H1 (cell line): ENCODE measurements at regions not wholly inside any gene's neighbourhood (a gene's known extent, or its start where the extent isn't known, plus 50 kb on each side); places are given as distances from the start of the nearest gene placed in this dataset.
A peak's percentile ranks its signal among the peaks of the same experiment; 100 is the strongest.

Experiments
- CTCF ChIA-PET: fragments of 300-600 bp; sonication (Branson Sonifier 250); formaldehyde crosslinking; loops from one replicate; lab custom pipeline; 2021; ENCODE audit not compliant: partially characterized antibody; lab: Charles Lee
- POLR2A ChIA-PET: fragments of 300-600 bp; sonication (Branson Sonifier 250); formaldehyde crosslinking; loops from one replicate; lab custom pipeline; 2021; ENCODE audit warnings: inconsistent platforms; ENCODE audit not compliant: partially characterized antibody; lab: Charles Lee
- DNase-seq, 2 experiments: peaks; one replicate each; pipeline versions ENCODE4 v3.0.0 to v3.0.0-alpha.2; 2010 to 2022; ENCODE audit warnings: low spot score in 2 of 2, low read depth in 1 of 2, mixed read lengths in 1 of 2
- FAIRE-seq: peaks from 2 replicates; lab custom pipeline; 2011; peaks lifted over from hg19 to GRCh38; lab: Jason Lieb, UNC
- H2AFZ ChIP-seq: 2 replicates; pipeline ENCODE4 v1.8.1; 2012; ENCODE audit warnings: low read length, inconsistent platforms
- H2AK5ac ChIP-seq: 2 replicates; pipeline ENCODE4 v1.6.1; 2013; ENCODE audit warnings: low read depth, low read length
- H2BK120ac ChIP-seq: replicated peaks from 2 replicates; pipeline ENCODE3; 2013; ENCODE audit warnings: low read depth, low read length, inconsistent platforms
- H2BK12ac ChIP-seq: 2 replicates; pipeline ENCODE4 v1.6.1; 2013; ENCODE audit warnings: low read depth, low read length
- H2BK15ac ChIP-seq: 2 replicates; pipeline ENCODE4 v1.6.1; 2013; ENCODE audit warnings: low read length
- H2BK20ac ChIP-seq: 2 replicates; pipeline ENCODE4 v1.6.1; 2013; ENCODE audit warnings: low read length
- H2BK5ac ChIP-seq: 2 replicates; pipeline ENCODE4 v1.6.1; 2013; ENCODE audit warnings: low read depth, low read length
- H3K14ac ChIP-seq: 2 replicates; pipeline ENCODE4 v1.6.1; 2013; ENCODE audit warnings: inconsistent platforms; ENCODE audit not compliant: insufficient read length
- H3K18ac ChIP-seq: 2 replicates; pipeline ENCODE4 v1.6.1; 2013; ENCODE audit warnings: low read length; ENCODE audit errors: extremely low read depth
- H3K23ac ChIP-seq: 2 replicates; pipeline ENCODE4 v1.6.1; 2013; ENCODE audit warnings: inconsistent platforms; ENCODE audit not compliant: insufficient read length
- H3K23me2 ChIP-seq: 2 replicates; pipeline ENCODE4 v1.6.1; 2013; ENCODE audit warnings: low read depth, low read length
- H3K27ac ChIP-seq: 2 replicates; pipeline ENCODE4 v1.6.1; 2011; ENCODE audit warnings: low read depth, low read length, inconsistent platforms
- H3K27me3 ChIP-seq, 4 experiments: replicated peaks in 1 of 4; 1 replicate in 1 of 4; 2 replicates in 3 of 4; pipeline versions ENCODE4 v1.6.1 to v1.8.1; 2011 to 2013; ENCODE audit warnings: low read length in 3 of 4, mild to moderate bottlenecking in 3 of 4, inconsistent platforms in 2 of 4, mixed read lengths in 2 of 4, moderate library complexity in 1 of 4; ENCODE audit not compliant: control insufficient read depth in 3 of 4, insufficient read depth in 3 of 4; ENCODE audit errors: extremely low read depth in 1 of 4
- H3K36me3 ChIP-seq, 4 experiments: 2 replicates each; pipeline versions ENCODE4 v1.6.1 to v1.8.1; 2011 to 2013; ENCODE audit warnings: mild to moderate bottlenecking in 4 of 4, low read length in 3 of 4, moderate library complexity in 2 of 4, control low read depth in 1 of 4, inconsistent platforms in 1 of 4; ENCODE audit not compliant: insufficient read depth in 4 of 4, control insufficient read depth in 2 of 4
- H3K4ac ChIP-seq: replicated peaks from 2 replicates; pipeline ENCODE3; 2013; ENCODE audit warnings: low read length, low read depth, mixed read lengths, inconsistent platforms; ENCODE audit not compliant: insufficient read length
- H3K4me1 ChIP-seq, 4 experiments: replicated peaks in 1 of 4; 1 replicate in 1 of 4; 2 replicates in 3 of 4; pipeline versions ENCODE4 v1.6.1 to v1.8.1; 2011 to 2013; ENCODE audit warnings: low read length in 3 of 4, inconsistent platforms in 2 of 4, mixed read lengths in 1 of 4; ENCODE audit not compliant: insufficient read depth in 4 of 4, control insufficient read depth in 3 of 4
- H3K4me2 ChIP-seq, 2 experiments: 2 replicates each; pipeline versions ENCODE4 v1.6.1 to v1.8.1; 2011 to 2013; ENCODE audit warnings: low read depth in 2 of 2, low read length in 2 of 2, control low read depth in 1 of 2, inconsistent platforms in 1 of 2, mild to moderate bottlenecking in 1 of 2; ENCODE audit not compliant: insufficient read depth in 1 of 2
- H3K4me3 ChIP-seq, 4 experiments: fragments of 200-600, 300-600 bp in 1 of 4; sonication (generic), shearing (Covaris generic), sonication (Bioruptor Twin) in 1 of 4; 2 replicates each; pipeline versions ENCODE4 v1.5.1 to v1.8.1; 2011 to 2016; ENCODE audit warnings: low read length in 4 of 4, low read depth in 3 of 4, control low read depth in 2 of 4, inconsistent platforms in 2 of 4, mild to moderate bottlenecking in 2 of 4, mixed read lengths in 1 of 4, moderate library complexity in 1 of 4; ENCODE audit not compliant: insufficient read depth in 2 of 4; ENCODE audit errors: extremely low read depth in 1 of 4
- H3K56ac ChIP-seq: replicated peaks from 2 replicates; pipeline ENCODE3; 2013; ENCODE audit warnings: low read depth, mild to moderate bottlenecking, mixed read lengths, low read length, inconsistent platforms; ENCODE audit not compliant: insufficient read length
- H3K79me1 ChIP-seq: 2 replicates; pipeline ENCODE4 v1.6.1; 2013; ENCODE audit warnings: low read depth, low read length, control low read depth
- H3K79me2 ChIP-seq, 2 experiments: 2 replicates each; pipeline versions ENCODE4 v1.6.1 to v1.8.1; 2012 to 2013; ENCODE audit warnings: low read length in 2 of 2, mild to moderate bottlenecking in 2 of 2, inconsistent platforms in 1 of 2; ENCODE audit not compliant: insufficient read depth in 2 of 2, control insufficient read depth in 1 of 2
- H3K9ac ChIP-seq, 4 experiments: replicated peaks in 1 of 4; 1 replicate in 1 of 4; 2 replicates in 3 of 4; pipeline versions ENCODE4 v1.6.1 to v1.8.1; 2011 to 2013; ENCODE audit warnings: low read depth in 3 of 4, low read length in 3 of 4, control low read depth in 2 of 4, mild to moderate bottlenecking in 2 of 4, moderate library complexity in 2 of 4, inconsistent platforms in 1 of 4; ENCODE audit errors: extremely low read depth in 1 of 4
- H3K9me3 ChIP-seq, 2 experiments: 2 replicates each; pipeline versions ENCODE4 v1.6.1 to v1.8.1; 2012 to 2013; ENCODE audit warnings: mild to moderate bottlenecking in 2 of 2, moderate library complexity in 2 of 2, control low read depth in 1 of 2, inconsistent platforms in 1 of 2, low read depth in 1 of 2, low read length in 1 of 2, mixed read lengths in 1 of 2; ENCODE audit not compliant: insufficient read depth in 2 of 2
- H4K20me1 ChIP-seq, 2 experiments: replicated peaks in 1 of 2; 2 replicates each; pipeline versions ENCODE3 to v1.8.1; 2011 to 2013; ENCODE audit warnings: inconsistent platforms in 2 of 2, low read length in 2 of 2, mild to moderate bottlenecking in 1 of 2; ENCODE audit not compliant: insufficient read depth in 2 of 2, control insufficient read depth in 1 of 2
- H4K5ac ChIP-seq: 2 replicates; pipeline ENCODE4 v1.6.1; 2013; ENCODE audit warnings: low read length, low read depth, mixed read lengths, inconsistent platforms; ENCODE audit not compliant: insufficient read length
- H4K8ac ChIP-seq: 2 replicates; pipeline ENCODE4 v1.8.0; 2013; ENCODE audit warnings: mild to moderate bottlenecking, moderate library complexity, low read length, inconsistent platforms; ENCODE audit not compliant: insufficient read depth; ENCODE audit errors: extremely low read depth
- H4K91ac ChIP-seq: replicated peaks from 2 replicates; pipeline ENCODE3; 2013; ENCODE audit warnings: low read length, mixed read lengths, inconsistent platforms; ENCODE audit not compliant: insufficient read length
- PHF8 ChIP-seq: fragments of 200-600 bp; sonication (generic); conservative IDR thresholded peaks from 2 replicates; pipeline ENCODE4 v1.7.1; 2012; ENCODE audit warnings: low read depth, mild to moderate bottlenecking, inconsistent platforms, low read length, moderate library complexity
- RBBP5 ChIP-seq: IDR thresholded peaks from 2 replicates; pipeline ENCODE4 v1.7.1; 2012; ENCODE audit warnings: low read depth, mild to moderate bottlenecking, inconsistent platforms, low read length, moderate library complexity, borderline replicate concordance
- TAF1 ChIP-seq: IDR thresholded peaks from 2 replicates; pipeline ENCODE4 v1.6.1; 2011; ENCODE audit warnings: mild to moderate bottlenecking, low read depth, low read length
- WGBS, 2 experiments: shearing (Covaris generic) in 1 of 2; methylation state at CpG; one replicate each; pipeline versions ENCODE4 v1.1.6 to v1.1.7; 2013 to 2015; ENCODE audit warnings: low lambda C conversion rate in 2 of 2, mixed read lengths in 2 of 2, inconsistent platforms in 1 of 2, low coverage in 1 of 2, missing lambda C conversion rate in 1 of 2; ENCODE audit not compliant: insufficient replicate concordance in 2 of 2, insufficient coverage in 1 of 2, insufficient read length in 1 of 2; ENCODE audit errors: extremely low coverage in 1 of 2, missing lambda C conversion rate in 1 of 2; 5-methylcytosine and 5-hydroxymethylcytosine counted together
- TF ChIP-seq, protein P1 (sequence below): IDR thresholded peaks from 2 replicates; pipeline ENCODE4 v1.6.1; 2012; ENCODE audit warnings: inconsistent platforms

DNA sequence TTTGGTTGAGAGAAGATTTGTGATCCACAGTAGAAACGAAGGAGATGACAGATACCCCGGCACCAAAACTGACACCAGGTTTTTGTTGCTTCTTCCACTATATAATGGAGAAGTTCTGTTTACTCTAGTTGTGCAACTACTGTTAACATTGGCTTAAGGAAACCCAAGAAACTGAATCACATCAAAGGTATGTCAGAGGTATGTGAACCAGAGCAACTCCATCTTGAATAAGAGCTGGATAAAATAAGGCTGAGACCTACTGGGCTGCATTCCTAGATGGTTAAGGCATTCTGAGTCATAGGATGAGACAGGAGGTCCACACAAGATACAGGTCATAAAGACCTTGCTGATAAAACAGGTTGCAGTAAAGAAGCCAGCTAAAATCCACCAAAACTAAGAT lies 173.7 kb upstream of the CAMK1G start:
- Histone ChIP-seq H2BK120ac (no peak overlapping the region), H2AK5ac (no peak overlapping the region), H3K23ac (no peak overlapping the region), H3K79me2 (no peaks in the 10 kb centered on the region), H2BK12ac (no peak overlapping the region), H4K91ac (no peak overlapping the region), H3K4me2 (no peak overlapping the region), H4K5ac (no peak overlapping the region), H2BK5ac (no peak overlapping the region), H3K9ac (no peak overlapping the region), H3K27me3 (peaks cover 0 to 11% (median under 1%) of the 10 kb centered on the region in 4 experiments; a peak in 4 of 7 replicates), H3K4me1 (peaks cover 0 to 17% (median 8%) of the 10 kb centered on the region in 4 experiments; a peak in 4 of 7 replicates), H4K8ac (no peak overlapping the region), H2AFZ (no peak overlapping the region), H2BK20ac (0 out of 2 replicates have a peak overlapping the region, but pooled peaks have one; percentile 10), H3K18ac (no peak overlapping the region), H4K20me1 (no peaks in the 10 kb centered on the region), H3K36me3 (no peaks in the 10 kb centered on the region), H2BK15ac (no peak overlapping the region), H3K14ac (no peak overlapping the region), H3K9me3 (no peaks in the 10 kb centered on the region), H3K4ac (no peak overlapping the region), H3K4me3 (no peak overlapping the region), H3K79me1 (no peaks in the 10 kb centered on the region), H3K23me2 (no peaks in the 10 kb centered on the region; the same call in 1 of the 2 replicates), H3K27ac (no peak overlapping the region), H3K56ac (no peak overlapping the region)
- FAIRE-seq (no peak), DNase-seq (no peak)
- CTCF ChIA-PET, result no interaction called here
- POLR2A ChIA-PET, result no interaction called here
- WGBS, 2 experiments, result 86% methylated on average over 2 of the region's 2 CpGs; no CpG with 5 or more reads in 1 of the 2 experiments
- no peak for TF ChIP-seq PHF8
- TF ChIP-seq, protein P1, sequence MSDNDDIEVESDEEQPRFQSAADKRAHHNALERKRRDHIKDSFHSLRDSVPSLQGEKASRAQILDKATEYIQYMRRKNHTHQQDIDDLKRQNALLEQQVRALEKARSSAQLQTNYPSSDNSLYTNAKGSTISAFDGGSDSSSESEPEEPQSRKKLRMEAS, result no peak
- no peak for TF ChIP-seq TAF1
- no peak for TF ChIP-seq RBBP5
